ENCODE measurements at regions not wholly inside any gene's neighbourhood (a gene's known extent, or its start where the extent isn't known, plus 50 kb on each side); places are given as distances from the start of the nearest gene placed in this dataset.

DNA sequence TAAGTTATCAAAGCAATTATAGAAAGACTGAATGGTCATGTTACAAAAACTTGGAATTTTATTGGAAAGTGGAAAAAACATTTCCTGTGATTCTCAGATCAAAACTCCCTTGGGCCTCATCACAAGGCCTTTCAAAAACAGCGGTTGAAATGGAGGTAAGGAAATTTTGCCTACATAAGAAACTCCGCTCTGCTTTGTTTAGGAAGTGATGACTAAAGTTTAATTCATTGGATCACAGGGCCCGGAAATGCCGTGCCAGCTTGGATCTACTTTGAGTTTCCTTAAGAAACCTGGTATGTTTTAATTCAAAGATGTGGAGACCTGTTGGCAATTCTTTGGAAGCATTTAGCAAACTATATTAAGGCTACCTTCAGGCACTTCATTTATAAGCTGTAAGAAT is 143.9 kb upstream of the MME start:
- no peak for DNase-seq (ENCODE audit: low read depth in 1 of 2, low spot score in 1 of 2)
- TF ChIP-seq NFE2L2 (conservative IDR thresholded peaks at IDR 0.05; ENCODE audit: low read length) (no peak), HEYL (CRISPR knock-in tag; IDR thresholded peaks at IDR 0.05) (no peak), RARB (CRISPR knock-in tag; IDR thresholded peaks at IDR 0.05) (no peak), JUNB (IDR thresholded peaks at IDR 0.05) (no peak), BHLHE40 (IDR thresholded peaks at IDR 0.05; ENCODE audit: low read depth, low read length) (no peak), JUN (IDR thresholded peaks at IDR 0.05) (no peak)
- H3K4me2 ChIP-seq, result no peak overlapping the region
- POLR2A ChIA-PET, result no interaction called here
- H3K27ac ChIP-seq, result no peak overlapping the region
- CTCF ChIA-PET, result no interaction called here
- ATAC-seq, result no peak
- no peaks in the 10 kb centered on the region for H3K9me3 ChIP-seq
- H3K4me3 ChIP-seq, result no peak overlapping the region
- 50% methylated on average over 4 of the region's 4 CpGs for WGBS (ENCODE audit: missing lambda C conversion rate)
- no peaks in the 10 kb centered on the region for H3K4me1 ChIP-seq
- FAIRE-seq, result no peak

DNA sequence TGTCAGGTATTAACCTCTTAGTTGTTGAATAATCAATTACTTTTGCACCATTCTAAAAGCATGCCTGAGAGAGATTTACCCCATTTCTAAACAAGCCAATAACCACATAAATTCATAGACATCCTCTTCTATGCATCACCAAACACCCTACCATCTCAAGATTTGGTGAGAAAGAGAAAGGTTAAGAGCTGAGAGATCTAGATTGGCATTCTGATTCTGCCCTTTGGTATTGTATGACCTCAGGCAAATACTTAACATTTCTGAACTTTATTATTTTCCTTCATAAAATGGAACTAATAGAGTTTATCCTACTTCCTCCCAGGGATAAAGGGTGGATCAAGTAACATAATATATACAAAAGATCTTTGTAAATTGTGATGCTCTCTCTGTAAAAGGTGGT is 146.5 kb upstream of the MME start:
- Histone ChIP-seq H3K9me3 (no peaks in the 10 kb centered on the region), H3K27ac (no peak overlapping the region), H3K4me2 (no peak overlapping the region), H3K4me1 (no peaks in the 10 kb centered on the region), H3K4me3 (no peak overlapping the region)
- ChIA-PET CTCF (no interaction called here), POLR2A (no interaction called here)
- no peak for TF ChIP-seq HOXB13 (CRISPR knock-in tag; IDR thresholded peaks at IDR 0.05; ENCODE audit: low read depth)
- TF ChIP-seq NPAS2 (CRISPR knock-in tag; IDR thresholded peaks at IDR 0.05; ENCODE audit: borderline replicate concordance), result no peak
- TF ChIP-seq, protein P1, sequence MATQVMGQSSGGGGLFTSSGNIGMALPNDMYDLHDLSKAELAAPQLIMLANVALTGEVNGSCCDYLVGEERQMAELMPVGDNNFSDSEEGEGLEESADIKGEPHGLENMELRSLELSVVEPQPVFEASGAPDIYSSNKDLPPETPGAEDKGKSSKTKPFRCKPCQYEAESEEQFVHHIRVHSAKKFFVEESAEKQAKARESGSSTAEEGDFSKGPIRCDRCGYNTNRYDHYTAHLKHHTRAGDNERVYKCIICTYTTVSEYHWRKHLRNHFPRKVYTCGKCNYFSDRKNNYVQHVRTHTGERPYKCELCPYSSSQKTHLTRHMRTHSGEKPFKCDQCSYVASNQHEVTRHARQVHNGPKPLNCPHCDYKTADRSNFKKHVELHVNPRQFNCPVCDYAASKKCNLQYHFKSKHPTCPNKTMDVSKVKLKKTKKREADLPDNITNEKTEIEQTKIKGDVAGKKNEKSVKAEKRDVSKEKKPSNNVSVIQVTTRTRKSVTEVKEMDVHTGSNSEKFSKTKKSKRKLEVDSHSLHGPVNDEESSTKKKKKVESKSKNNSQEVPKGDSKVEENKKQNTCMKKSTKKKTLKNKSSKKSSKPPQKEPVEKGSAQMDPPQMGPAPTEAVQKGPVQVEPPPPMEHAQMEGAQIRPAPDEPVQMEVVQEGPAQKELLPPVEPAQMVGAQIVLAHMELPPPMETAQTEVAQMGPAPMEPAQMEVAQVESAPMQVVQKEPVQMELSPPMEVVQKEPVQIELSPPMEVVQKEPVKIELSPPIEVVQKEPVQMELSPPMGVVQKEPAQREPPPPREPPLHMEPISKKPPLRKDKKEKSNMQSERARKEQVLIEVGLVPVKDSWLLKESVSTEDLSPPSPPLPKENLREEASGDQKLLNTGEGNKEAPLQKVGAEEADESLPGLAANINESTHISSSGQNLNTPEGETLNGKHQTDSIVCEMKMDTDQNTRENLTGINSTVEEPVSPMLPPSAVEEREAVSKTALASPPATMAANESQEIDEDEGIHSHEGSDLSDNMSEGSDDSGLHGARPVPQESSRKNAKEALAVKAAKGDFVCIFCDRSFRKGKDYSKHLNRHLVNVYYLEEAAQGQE (IDR thresholded peaks at IDR 0.05), result no peak
- TF ChIP-seq SREBF2 (IDR thresholded peaks at IDR 0.05), result no peak
- TF ChIP-seq ZC3H11A (IDR thresholded peaks at IDR 0.05), result no peak
- ATAC-seq (no peak), FAIRE-seq (no peak), DNase-seq (ENCODE audit: low read depth in 1 of 2, low spot score in 1 of 2) (no peak)

DNA sequence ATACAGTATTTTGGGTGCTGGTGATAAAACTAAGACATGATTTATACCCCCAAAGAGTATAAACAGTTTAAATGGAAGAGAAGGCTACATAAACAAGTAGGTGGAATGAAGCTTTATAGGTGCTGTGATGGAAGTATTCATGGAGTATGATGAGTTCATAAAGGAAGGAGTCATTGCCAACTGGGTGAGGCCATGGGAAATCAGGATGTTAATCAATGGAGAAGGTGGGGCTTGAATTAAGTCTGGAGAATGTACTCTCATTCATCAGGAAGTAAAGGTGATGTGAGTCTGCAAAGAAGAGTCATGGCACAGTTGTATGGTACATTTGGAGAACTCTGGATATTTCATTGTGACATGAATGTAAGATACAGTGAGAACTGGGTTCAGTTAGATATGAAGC is 147.5 kb upstream of the MME start:
- no peak overlapping the region for H3K4me2 ChIP-seq
- no peak for FAIRE-seq
- TF ChIP-seq CBX8 (IDR thresholded peaks at IDR 0.05) (no peak), HOXB13 (CRISPR knock-in tag; IDR thresholded peaks at IDR 0.05; ENCODE audit: low read depth) (no peak), NPAS2 (CRISPR knock-in tag; IDR thresholded peaks at IDR 0.05; ENCODE audit: borderline replicate concordance) (no peak), RFX5 (IDR thresholded peaks at IDR 0.05) (no peak), MYC (IDR thresholded peaks at IDR 0.05; ENCODE audit: borderline replicate concordance, low read length) (no peak), NR3C1 (IDR thresholded peaks at IDR 0.05) (no peak), CHD2 (IDR thresholded peaks at IDR 0.05; ENCODE audit: low read length, partially characterized antibody) (no peak), HOXA7 (CRISPR knock-in tag; IDR thresholded peaks at IDR 0.05) (no peak), SREBF2 (IDR thresholded peaks at IDR 0.05) (no peak), TP53 (CRISPR knock-in tag; IDR thresholded peaks at IDR 0.05) (no peak), KDM1A (IDR thresholded peaks at IDR 0.05; ENCODE audit: low read depth) (no peak), GATA3 (IDR thresholded peaks at IDR 0.05; ENCODE audit: borderline replicate concordance) (no peak)
- TF ChIP-seq, protein P2, sequence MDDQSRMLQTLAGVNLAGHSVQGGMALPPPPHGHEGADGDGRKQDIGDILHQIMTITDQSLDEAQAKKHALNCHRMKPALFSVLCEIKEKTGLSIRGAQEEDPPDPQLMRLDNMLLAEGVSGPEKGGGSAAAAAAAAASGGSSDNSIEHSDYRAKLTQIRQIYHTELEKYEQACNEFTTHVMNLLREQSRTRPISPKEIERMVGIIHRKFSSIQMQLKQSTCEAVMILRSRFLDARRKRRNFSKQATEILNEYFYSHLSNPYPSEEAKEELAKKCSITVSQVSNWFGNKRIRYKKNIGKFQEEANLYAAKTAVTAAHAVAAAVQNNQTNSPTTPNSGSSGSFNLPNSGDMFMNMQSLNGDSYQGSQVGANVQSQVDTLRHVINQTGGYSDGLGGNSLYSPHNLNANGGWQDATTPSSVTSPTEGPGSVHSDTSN (IDR thresholded peaks at IDR 0.05), result no peak
- TF ChIP-seq, protein P3, sequence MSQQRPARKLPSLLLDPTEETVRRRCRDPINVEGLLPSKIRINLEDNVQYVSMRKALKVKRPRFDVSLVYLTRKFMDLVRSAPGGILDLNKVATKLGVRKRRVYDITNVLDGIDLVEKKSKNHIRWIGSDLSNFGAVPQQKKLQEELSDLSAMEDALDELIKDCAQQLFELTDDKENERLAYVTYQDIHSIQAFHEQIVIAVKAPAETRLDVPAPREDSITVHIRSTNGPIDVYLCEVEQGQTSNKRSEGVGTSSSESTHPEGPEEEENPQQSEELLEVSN (IDR thresholded peaks at IDR 0.05; ENCODE audit: borderline replicate concordance, low read depth), result no peak
- TF ChIP-seq, protein P4, sequence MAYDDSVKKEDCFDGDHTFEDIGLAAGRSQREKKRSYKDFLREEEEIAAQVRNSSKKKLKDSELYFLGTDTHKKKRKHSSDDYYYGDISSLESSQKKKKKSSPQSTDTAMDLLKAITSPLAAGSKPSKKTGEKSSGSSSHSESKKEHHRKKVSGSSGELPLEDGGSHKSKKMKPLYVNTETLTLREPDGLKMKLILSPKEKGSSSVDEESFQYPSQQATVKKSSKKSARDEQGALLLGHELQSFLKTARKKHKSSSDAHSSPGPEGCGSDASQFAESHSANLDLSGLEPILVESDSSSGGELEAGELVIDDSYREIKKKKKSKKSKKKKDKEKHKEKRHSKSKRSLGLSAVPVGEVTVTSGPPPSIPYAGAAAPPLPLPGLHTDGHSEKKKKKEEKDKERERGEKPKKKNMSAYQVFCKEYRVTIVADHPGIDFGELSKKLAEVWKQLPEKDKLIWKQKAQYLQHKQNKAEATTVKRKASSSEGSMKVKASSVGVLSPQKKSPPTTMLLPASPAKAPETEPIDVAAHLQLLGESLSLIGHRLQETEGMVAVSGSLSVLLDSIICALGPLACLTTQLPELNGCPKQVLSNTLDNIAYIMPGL (CRISPR knock-in tag; IDR thresholded peaks at IDR 0.05; ENCODE audit: borderline replicate concordance), result no peak
- H3K9me3 ChIP-seq, result no peaks in the 10 kb centered on the region
- no peak for ATAC-seq
- H3K4me1 ChIP-seq, result no peaks in the 10 kb centered on the region
- CTCF ChIA-PET, result interaction anchor here (0.6 to 1.2 kb wide), 2 partner anchors 12 to 232 kb away, joined by 3 read pairs; no protein-coding TSS in a partner anchor
- no peak overlapping the region for H3K4me3 ChIP-seq
- POLR2A ChIA-PET, result no interaction called here
- no peak overlapping the region for H3K27ac ChIP-seq
- no peak for DNase-seq (ENCODE audit: low read depth in 1 of 2, low spot score in 1 of 2)

Data from A549 (cell line).